Frontal cortex (tissue), 3 donors: ENCODE measurements at regions not wholly inside any gene's neighbourhood (a gene's known extent, or its start where the extent isn't known, plus 50 kb on each side); places are given as distances from the start of the nearest gene placed in this dataset.
"Not testable (repeated sequence)": the region's sequence is repeated elsewhere in the genome, so short reads cannot be mapped to it uniquely, and the experiment has no call there.

Experiments
- DNase-seq, 2 donors: peaks; one replicate each; pipeline ENCODE4 v3.0.0; 2012; ENCODE audit warnings: low spot score in 2 of 2
- FAIRE-seq: peaks from 2 replicates; lab custom pipeline; 2012; peaks lifted over from hg19 to GRCh38; lab: Jason Lieb, UNC
- donor health status: control.
- donor health status: control.
- donor health status: control.

DNA sequence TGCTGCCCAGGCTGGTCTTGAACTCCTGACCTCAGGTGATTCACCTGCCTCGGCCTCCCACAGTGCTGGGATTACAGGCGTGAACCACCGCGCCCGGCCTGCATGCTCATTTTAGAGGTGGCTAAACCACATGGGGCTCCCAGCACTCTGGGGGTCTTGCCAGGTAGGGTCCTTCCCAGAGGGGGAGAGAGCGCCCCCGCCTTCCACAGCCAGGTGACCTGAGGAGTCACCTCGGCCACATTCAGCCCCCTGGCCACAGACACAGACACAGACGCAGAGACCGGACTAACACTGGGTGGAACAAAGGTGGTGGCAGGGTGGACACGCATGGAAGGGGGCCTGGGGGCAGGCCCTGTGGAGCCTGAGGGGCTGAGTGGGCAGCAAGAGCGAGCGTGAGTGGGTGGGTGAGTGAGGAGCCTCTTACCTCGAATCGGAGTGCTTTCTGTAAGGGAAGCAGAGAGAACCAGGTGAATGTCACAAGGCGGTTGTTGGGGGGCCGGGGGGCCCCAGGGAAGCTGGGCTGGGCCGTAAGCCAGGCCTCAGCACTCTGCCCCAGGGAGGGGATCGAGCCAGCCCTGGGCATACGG, 80.1 kb downstream of the PTPRS start:
- FAIRE-seq, result no peak
- no peak for DNase-seq

DNA sequence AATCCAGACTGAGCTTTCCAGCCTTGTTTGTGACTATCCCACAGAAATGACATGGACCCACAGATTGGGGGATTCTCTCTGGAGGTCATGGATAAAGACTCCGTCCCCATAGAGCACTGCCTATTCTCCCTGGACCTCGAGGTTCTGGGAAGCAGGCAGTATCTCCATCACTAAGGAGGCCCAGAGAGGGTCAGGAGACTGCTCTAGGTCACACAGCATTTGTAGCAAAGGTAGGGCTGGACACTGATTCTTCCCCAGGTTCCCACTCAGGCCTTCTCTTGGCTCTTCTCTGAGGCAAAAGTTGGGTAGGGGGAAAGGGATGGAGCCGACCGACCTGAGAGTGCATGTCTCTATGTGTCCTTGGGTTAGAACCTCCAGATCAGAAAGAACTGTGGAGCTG, 80.9 kb downstream of the PTPRS start:
- FAIRE-seq, result no peak
- no peak for DNase-seq

- FAIRE-seq, result no peak
- no peak for DNase-seq
These were observed 83.2 kb downstream of the PTPRS start for GRCh38 chr19:5257155-5258045.

GRCh38 chr19:5255602-5256231, 84.9 kb downstream of the PTPRS start:
- DNase-seq (no peak), FAIRE-seq (no peak)

- FAIRE-seq (no peak), DNase-seq (no peak)
These were observed 85.7 kb downstream of the PTPRS start for GRCh38 chr19:5254944-5255343.

GRCh38 chr19:5254543-5254942, 86.1 kb downstream of the PTPRS start:
- FAIRE-seq (no peak), DNase-seq (no peak)

GRCh38 chr19:5253406-5254110, 87.1 kb downstream of the PTPRS start:
- DNase-seq (no peak), FAIRE-seq (no peak)

DNA sequence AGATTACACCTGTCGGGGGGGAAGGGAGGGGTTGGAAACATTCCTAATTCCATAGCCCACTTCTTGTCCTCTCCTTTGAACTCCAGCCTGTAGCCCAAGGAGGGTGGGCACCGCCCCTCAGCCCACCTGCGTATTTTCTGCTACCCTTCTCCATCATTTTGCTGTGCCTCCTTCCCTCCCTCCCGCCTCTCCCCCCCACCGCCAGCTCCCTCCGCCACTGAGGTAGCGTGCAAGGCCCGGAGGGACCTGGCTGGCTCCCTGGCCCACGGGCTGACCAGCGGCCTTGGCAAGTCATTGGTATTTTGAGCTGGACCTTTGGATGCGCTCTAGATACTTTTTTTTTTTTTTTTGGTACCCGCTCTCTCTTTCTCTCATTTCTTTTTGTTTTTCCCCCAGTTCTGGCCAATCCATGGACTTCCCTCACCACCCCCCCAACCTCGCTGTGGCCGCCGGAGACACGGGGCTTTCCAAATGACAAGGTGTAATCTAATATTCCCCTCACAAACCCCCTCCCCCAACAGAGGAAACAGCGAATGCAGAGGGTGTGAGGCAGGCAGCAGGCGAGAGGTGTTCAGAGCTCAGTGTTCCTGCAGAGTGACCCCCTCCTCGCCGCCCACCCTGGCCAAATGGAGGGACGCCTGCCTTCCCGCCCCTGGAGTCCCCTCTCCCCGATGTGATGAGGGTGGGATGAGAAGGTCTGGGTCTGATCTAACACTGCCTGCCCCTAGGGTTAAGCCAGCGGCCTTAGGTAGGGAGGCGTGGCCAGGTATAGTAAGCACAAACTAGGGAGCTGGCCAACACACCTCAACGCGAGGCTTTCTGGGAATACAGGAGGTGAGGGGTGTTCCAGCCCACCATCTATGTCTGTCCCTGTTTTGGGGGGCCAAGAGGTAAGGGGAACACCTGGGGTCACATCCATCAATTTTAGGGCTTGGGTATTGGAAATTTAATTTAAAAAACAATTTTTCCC, 89.2 kb downstream of the PTPRS start:
- FAIRE-seq, result no peak

GRCh38 chr19:5250127-5250659, 90.4 kb downstream of the PTPRS start:
- no peak for FAIRE-seq
- DNase-seq, result peak; percentile 82 to 87

More for the DNA sequence above, 89.2 kb downstream of the PTPRS start:
- DNase-seq, result no peak

GRCh38 chr19:5249526-5249925, 91.1 kb downstream of the PTPRS start:
- DNase-seq (no peak), FAIRE-seq (no peak)

- no peak for FAIRE-seq
- DNase-seq, result no peak
These were observed 92.5 kb downstream of the PTPRS start for GRCh38 chr19:5247957-5248705.

DNA sequence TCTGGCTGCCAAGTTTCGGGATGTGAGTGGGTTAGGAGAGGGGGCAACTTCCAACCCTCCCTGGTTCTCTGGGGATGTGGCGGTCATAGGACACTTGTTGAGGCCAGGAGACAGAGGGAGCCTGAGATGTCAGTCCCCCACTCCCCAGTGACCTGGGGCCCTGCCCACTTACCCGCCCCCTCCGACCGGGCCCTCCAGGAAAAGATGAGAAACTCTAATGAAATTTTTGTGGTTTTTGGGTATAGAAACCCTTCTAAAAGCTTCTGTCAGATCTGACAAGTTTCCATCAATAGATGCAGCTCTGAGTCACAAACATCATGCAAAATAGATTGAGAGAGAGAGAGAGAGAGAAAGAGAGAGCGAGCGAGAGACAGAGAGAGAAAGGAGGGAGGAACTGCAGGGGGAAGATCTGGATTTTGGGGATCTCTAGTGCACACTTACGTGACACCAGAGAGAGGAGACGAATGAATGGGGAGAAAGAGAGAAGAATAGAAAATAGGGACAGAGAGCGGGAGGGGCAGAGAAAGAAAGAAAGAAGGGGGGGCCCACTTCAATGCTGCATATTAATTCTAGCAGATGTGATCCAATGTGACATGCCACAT, 94.0 kb downstream of the PTPRS start:
- FAIRE-seq, result no peak

DNA sequence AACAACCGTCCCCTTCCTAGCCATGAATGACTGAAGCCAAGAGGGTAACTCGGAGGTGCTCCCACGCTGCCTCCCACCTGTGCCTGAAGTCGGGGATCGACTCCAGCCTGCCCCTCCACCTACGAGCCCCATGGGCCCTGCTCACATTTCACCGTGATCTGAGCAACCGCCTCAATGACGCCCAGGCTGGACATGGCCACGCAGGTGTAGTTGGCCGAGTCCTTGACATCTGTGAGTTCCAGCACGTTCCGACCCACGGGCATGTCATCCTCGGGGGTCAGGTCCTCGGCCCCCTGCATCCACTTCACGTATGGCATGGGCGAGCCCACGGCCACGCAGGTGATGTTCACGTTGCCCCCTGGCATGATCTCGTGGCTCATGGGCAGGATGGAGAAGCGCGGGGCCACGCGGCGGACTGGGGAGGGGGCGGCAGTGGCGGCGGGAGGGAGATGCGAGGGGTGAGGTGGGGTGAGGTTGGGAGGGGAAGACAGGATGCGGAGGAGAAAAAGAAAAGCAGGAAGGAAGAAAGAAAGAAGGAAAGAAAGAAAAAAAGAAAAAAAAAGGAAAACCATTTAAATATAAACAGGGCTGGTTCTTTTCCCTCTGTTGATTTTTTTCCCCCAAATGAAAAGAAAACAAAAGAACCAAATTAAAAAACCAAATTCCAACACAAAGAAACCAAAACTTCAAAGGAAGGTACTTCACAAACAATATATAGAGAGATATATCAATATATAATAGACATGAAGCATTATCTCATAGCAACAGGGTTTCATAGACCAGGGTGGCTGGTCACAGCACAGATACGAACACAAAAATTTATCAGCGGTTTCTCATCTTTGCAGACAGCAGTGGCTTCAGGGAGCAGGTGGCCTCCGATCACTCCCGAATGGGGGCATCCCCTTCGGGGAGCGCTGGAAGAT, 94.7 kb downstream of the PTPRS start:
- DNase-seq, result no peak
- FAIRE-seq, result no peak

More for the DNA sequence above, 94.0 kb downstream of the PTPRS start:
- DNase-seq, result no peak

DNA sequence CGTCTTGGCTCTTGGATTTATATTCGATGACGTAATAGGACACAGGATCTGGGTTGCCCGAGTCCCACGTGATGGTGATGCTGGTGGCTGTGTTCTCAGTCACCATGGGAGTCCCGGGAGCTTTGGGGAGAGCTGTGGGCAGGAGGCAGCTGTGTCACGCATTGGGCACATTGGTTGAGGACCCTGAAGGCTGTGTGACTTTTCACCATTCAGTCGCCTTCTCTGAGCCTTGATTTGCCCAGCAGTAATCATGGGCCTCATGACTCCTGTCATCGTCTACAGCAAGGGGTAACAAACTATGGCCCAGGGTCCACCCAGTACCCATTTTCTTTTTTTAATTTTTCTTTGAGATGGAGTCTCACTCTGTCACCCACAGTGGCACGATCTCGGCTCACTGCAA, 96.3 kb downstream of the PTPRS start:
- no peak for FAIRE-seq

GRCh38 chr19:5243878-5244277, 96.7 kb downstream of the PTPRS start:
- no peak for FAIRE-seq
- no peak for DNase-seq

More for the DNA sequence above, 96.3 kb downstream of the PTPRS start:
- DNase-seq, result no peak

GRCh38 chr19:5241896-5242295, 98.7 kb downstream of the PTPRS start:
- not testable (repeated sequence) for FAIRE-seq, DNase-seq

- DNase-seq (no peak), FAIRE-seq (no peak)
These were observed 100.6 kb downstream of the PTPRS start for GRCh38 chr19:5240011-5240410.
